SU-DHL-6 (cell line): ENCODE measurements at regions not wholly inside any gene's neighbourhood (a gene's known extent, or its start where the extent isn't known, plus 50 kb on each side); places are given as distances from the start of the nearest gene placed in this dataset.

ENCODE experiments used
- H2AFZ ChIP-seq: fragments of 200-600 bp; sonication (generic); 2 replicates; pipeline ENCODE4 v1.6.1; 2014; ENCODE audit warnings: low read depth, mild to moderate bottlenecking, moderate library complexity, mixed read lengths, antibody characterized with exemption, low read length; ENCODE audit not compliant: severe bottlenecking
- H3F3A ChIP-seq: fragments of 200-600 bp; shearing (Covaris generic); 2 replicates; pipeline ENCODE4 v1.6.0; 2016; ENCODE audit warnings: antibody characterized with exemption, mild to moderate bottlenecking; ENCODE audit not compliant: insufficient read depth
- H3K27ac ChIP-seq: fragments of 200-600 bp; sonication (generic); 2 replicates; pipeline ENCODE4 v1.5.1; 2016; ENCODE audit warnings: low read depth, mild to moderate bottlenecking, low read length, moderate library complexity, mixed read lengths
- H3K27me3 ChIP-seq: fragments of 200-600 bp; sonication (generic), shearing (Covaris generic); 2 replicates; pipeline ENCODE4 v1.6.0; 2014; ENCODE audit warnings: mild to moderate bottlenecking, low read length
- H3K36me3 ChIP-seq: fragments of 200-600 bp; sonication (generic); 2 replicates; pipeline ENCODE4 v1.6.1; 2014; ENCODE audit warnings: mild to moderate bottlenecking, low read length, mixed read lengths
- H3K4me2 ChIP-seq: fragments of 300-600, 200-600 bp; shearing (Covaris generic), sonication (generic); 2 replicates; pipeline ENCODE4 v1.6.0; 2014; ENCODE audit warnings: low read length, low read depth, mild to moderate bottlenecking; ENCODE audit not compliant: poor library complexity, severe bottlenecking
- H3K4me3 ChIP-seq: fragments of 200-600 bp; sonication (generic); 2 replicates; pipeline ENCODE4 v1.5.1; 2014; ENCODE audit warnings: antibody characterized with exemption, low read length, mild to moderate bottlenecking, mixed read lengths; ENCODE audit not compliant: insufficient read depth, poor library complexity, severe bottlenecking
- H3K79me2 ChIP-seq: fragments of 200-600 bp; sonication (generic); 2 replicates; pipeline ENCODE4 v1.6.1; 2014; ENCODE audit warnings: mild to moderate bottlenecking, low read length, moderate library complexity; ENCODE audit not compliant: insufficient read depth
- H3K9ac ChIP-seq: fragments of 200-600 bp; sonication (generic); 2 replicates; pipeline ENCODE4 v1.7.0; 2014; ENCODE audit warnings: mild to moderate bottlenecking, low read length
- H3K9me2 ChIP-seq: fragments of 200-600 bp; sonication (generic); replicated peaks from 2 replicates; pipeline ENCODE4 v1.6.1; 2014; ENCODE audit warnings: low read length; ENCODE audit not compliant: insufficient read depth
- H3K9me3 ChIP-seq: fragments of 200-600 bp; sonication (generic); 2 replicates; pipeline ENCODE4 v1.6.1; 2014; ENCODE audit warnings: low read length, mixed read lengths; ENCODE audit not compliant: insufficient read depth
- H4K20me1 ChIP-seq: fragments of 200-600 bp; sonication (generic); 2 replicates; pipeline ENCODE4 v1.6.1; 2014; ENCODE audit warnings: low read depth, mild to moderate bottlenecking, antibody characterized with exemption, low read length, moderate library complexity, mixed read lengths
- EZH2phosphoT487 ChIP-seq: fragments of 200-600 bp; sonication (generic), shearing (Covaris generic); conservative IDR thresholded peaks from 2 replicates; pipeline ENCODE4 v1.6.1; 2018; ENCODE audit warnings: mild to moderate bottlenecking, antibody characterized with exemption, low read length, moderate library complexity, mixed read lengths
- TF ChIP-seq, protein P1 (sequence below): fragments of 200-600 bp; sonication (generic); IDR thresholded peaks from one replicate; pipeline ENCODE4 v1.5.1; 2017; ENCODE audit warnings: antibody characterized with exemption, mild to moderate bottlenecking, low read length, moderate library complexity; ENCODE audit not compliant: insufficient read depth, poor library complexity, severe bottlenecking

- no peaks in the 10 kb centered on the region for H3K79me2 ChIP-seq
- H3K36me3 ChIP-seq: no peaks in the 10 kb centered on the region
- no peak overlapping the region for H3K9ac ChIP-seq
- H3K4me2 ChIP-seq: no peak overlapping the region
- H3K27ac ChIP-seq: no peak overlapping the region
- no peaks in the 10 kb centered on the region for H4K20me1 ChIP-seq
- TF ChIP-seq, protein P1, sequence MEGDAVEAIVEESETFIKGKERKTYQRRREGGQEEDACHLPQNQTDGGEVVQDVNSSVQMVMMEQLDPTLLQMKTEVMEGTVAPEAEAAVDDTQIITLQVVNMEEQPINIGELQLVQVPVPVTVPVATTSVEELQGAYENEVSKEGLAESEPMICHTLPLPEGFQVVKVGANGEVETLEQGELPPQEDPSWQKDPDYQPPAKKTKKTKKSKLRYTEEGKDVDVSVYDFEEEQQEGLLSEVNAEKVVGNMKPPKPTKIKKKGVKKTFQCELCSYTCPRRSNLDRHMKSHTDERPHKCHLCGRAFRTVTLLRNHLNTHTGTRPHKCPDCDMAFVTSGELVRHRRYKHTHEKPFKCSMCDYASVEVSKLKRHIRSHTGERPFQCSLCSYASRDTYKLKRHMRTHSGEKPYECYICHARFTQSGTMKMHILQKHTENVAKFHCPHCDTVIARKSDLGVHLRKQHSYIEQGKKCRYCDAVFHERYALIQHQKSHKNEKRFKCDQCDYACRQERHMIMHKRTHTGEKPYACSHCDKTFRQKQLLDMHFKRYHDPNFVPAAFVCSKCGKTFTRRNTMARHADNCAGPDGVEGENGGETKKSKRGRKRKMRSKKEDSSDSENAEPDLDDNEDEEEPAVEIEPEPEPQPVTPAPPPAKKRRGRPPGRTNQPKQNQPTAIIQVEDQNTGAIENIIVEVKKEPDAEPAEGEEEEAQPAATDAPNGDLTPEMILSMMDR: no peak
- TF ChIP-seq EZH2phosphoT487: no peak
- no peaks in the 10 kb centered on the region for H3K9me2 ChIP-seq
- no peaks in the 10 kb centered on the region; the same call in 1 of the 2 replicates for H3K9me3 ChIP-seq
- H3K4me3 ChIP-seq: no peak overlapping the region
- no peaks in the 10 kb centered on the region for H3F3A ChIP-seq
- H3K27me3 ChIP-seq: no peaks in the 10 kb centered on the region
- no peak overlapping the region for H2AFZ ChIP-seq
Observed at GRCh38 chr4:155120536-155120935, 87.9 kb upstream of the NPY2R start.

DNA sequence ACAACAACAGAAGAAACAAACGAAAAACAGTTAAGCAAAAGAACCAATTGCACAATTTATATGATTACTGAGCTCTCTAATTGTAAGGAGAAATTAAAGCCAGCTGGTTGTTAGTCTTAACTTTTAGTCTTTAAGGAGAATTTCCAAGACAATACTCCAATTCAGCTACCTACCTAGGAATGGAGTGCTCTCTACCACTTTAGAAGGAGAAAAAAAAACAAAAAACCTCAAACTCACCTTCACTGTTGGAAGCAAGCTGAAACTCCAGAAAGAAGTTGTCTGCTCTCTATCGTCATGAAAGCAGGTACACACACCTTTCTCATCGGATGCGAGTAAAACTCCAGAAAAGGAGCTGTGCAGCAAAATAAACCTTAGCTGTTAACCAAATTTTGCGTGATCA is 86.1 kb upstream of the NPY2R start:
- H3K9me3 ChIP-seq: no peaks in the 10 kb centered on the region; the same call in 1 of the 2 replicates
- TF ChIP-seq, protein P1: no peak
- TF ChIP-seq EZH2phosphoT487: no peak
- no peak overlapping the region for H3K4me3 ChIP-seq
- no peak overlapping the region for H3K4me2 ChIP-seq
- H3K9ac ChIP-seq: no peak overlapping the region
- no peak overlapping the region for H2AFZ ChIP-seq
- H3K36me3 ChIP-seq: no peaks in the 10 kb centered on the region
- no peaks in the 10 kb centered on the region for H3K9me2 ChIP-seq
- no peaks in the 10 kb centered on the region for H3F3A ChIP-seq
- H4K20me1 ChIP-seq: no peaks in the 10 kb centered on the region
- no peaks in the 10 kb centered on the region for H3K79me2 ChIP-seq
- no peak overlapping the region for H3K27ac ChIP-seq
- H3K27me3 ChIP-seq: no peaks in the 10 kb centered on the region

GRCh38 chr4:155134136-155134535 is 74.3 kb upstream of the NPY2R start:
- no peaks in the 10 kb centered on the region for H4K20me1 ChIP-seq
- H3K4me3 ChIP-seq: no peak overlapping the region
- no peak overlapping the region for H3K27ac ChIP-seq
- H2AFZ ChIP-seq: no peak overlapping the region
- no peaks in the 10 kb centered on the region for H3K27me3 ChIP-seq
- no peak overlapping the region for H3K4me2 ChIP-seq
- no peaks in the 10 kb centered on the region for H3K36me3 ChIP-seq
- H3K9me3 ChIP-seq: no peaks in the 10 kb centered on the region
- H3K9me2 ChIP-seq: no peaks in the 10 kb centered on the region; the same call in 1 of the 2 replicates
- no peak overlapping the region for H3K9ac ChIP-seq
- H3K79me2 ChIP-seq: no peaks in the 10 kb centered on the region
- no peaks in the 10 kb centered on the region for H3F3A ChIP-seq
- TF ChIP-seq, protein P1: no peak
- TF ChIP-seq EZH2phosphoT487: no peak

- H3F3A ChIP-seq: no peaks in the 10 kb centered on the region
- no peaks in the 10 kb centered on the region for H3K9me3 ChIP-seq
- H3K9ac ChIP-seq: no peak overlapping the region
- H2AFZ ChIP-seq: no peak overlapping the region
- no peaks in the 10 kb centered on the region for H4K20me1 ChIP-seq
- H3K9me2 ChIP-seq: no peaks in the 10 kb centered on the region
- no peaks in the 10 kb centered on the region for H3K79me2 ChIP-seq
- no peak overlapping the region for H3K27ac ChIP-seq
- no peaks in the 10 kb centered on the region for H3K36me3 ChIP-seq
- H3K27me3 ChIP-seq: no peaks in the 10 kb centered on the region
- TF ChIP-seq EZH2phosphoT487: no peak
- TF ChIP-seq, protein P1: no peak
- H3K4me3 ChIP-seq: no peak overlapping the region
- H3K4me2 ChIP-seq: no peak overlapping the region
Observed at GRCh38 chr4:155140889-155141288, 67.5 kb upstream of the NPY2R start.
